T-helper 2 cell (primary cell): ENCODE measurements at regions not wholly inside any gene's neighbourhood (a gene's known extent, or its start where the extent isn't known, plus 50 kb on each side); places are given as distances from the start of the nearest gene placed in this dataset.
A peak's percentile ranks its signal among the peaks of the same experiment; 100 is the strongest.
"Not testable (repeated sequence)": the region's sequence is repeated elsewhere in the genome, so short reads cannot be mapped to it uniquely, and the experiment has no call there.

ENCODE experiments used
- DNase-seq, 5 experiments: peaks; one replicate each; pipeline versions ENCODE4 v3.0.0 to v3.0.0-alpha.2; 2012 to 2022

- no peak for DNase-seq
These were observed 82.9 kb upstream of the APBB1IP start for GRCh38 chr10:26355241-26355640.

- peak in 1 of 5 experiments; percentile 23 for DNase-seq
These were observed 80.9 kb upstream of the APBB1IP start for GRCh38 chr10:26357203-26357602.

DNA sequence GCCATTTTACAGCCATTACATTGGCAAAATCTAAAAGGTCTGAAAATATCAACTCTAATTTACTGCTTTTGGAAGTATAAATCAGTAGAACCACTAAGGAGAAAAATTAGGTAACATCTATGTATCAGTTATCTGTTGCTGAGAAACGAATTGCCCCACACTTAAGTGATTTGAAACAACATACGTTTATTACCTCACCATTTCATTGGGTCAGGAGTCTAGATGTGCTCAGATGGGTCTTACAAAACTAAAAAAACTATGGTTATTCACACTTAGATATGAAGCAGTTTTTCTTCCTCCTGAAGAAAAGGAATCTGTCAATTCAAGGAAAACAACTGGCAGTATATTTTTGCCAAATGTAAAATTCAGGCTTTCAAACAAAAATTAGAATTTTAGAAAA, 80.1 kb upstream of the APBB1IP start:
- DNase-seq: no peak

DNA sequence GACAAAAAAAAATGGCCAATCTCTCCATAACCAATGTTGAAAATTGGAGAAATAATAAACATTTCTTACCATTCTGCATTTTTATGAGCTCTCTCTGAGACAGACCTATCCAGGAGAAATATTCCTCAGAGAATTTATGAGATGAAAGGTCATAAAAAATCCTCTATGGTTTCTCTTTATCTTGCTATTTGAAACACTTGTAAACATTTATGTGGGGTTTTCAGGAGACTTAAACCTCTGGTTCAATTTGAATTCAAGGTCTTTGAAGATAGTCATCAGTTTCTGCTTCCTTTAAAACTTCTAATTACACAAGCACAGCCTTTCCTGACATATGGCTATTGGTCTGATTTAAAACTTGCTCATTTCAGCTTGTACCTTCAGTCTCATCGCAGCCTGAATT, 78.5 kb upstream of the APBB1IP start:
- DNase-seq: no peak

DNA sequence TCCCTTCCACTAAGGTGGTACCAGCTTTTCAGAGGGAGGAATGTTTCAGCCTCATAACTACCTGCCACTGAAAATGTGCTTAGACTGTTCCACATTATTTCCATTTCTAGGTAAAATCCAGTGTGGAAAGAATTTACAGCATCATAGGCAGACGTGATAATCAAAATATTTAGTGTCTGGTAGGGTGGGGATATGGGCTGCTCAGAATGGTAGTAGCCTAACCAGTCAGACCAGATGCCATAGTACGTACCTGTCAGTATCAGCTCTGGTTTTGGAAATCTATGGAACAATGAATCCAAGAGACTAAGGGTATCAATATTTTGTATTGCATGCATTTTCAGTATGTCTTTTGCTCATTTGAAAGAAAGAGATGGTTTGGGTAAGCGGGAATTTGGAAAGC, 76.8 kb upstream of the APBB1IP start:
- no peak for DNase-seq

- no peak for DNase-seq
These were observed 76.2 kb upstream of the APBB1IP start for GRCh38 chr10:26361971-26362370.

DNA sequence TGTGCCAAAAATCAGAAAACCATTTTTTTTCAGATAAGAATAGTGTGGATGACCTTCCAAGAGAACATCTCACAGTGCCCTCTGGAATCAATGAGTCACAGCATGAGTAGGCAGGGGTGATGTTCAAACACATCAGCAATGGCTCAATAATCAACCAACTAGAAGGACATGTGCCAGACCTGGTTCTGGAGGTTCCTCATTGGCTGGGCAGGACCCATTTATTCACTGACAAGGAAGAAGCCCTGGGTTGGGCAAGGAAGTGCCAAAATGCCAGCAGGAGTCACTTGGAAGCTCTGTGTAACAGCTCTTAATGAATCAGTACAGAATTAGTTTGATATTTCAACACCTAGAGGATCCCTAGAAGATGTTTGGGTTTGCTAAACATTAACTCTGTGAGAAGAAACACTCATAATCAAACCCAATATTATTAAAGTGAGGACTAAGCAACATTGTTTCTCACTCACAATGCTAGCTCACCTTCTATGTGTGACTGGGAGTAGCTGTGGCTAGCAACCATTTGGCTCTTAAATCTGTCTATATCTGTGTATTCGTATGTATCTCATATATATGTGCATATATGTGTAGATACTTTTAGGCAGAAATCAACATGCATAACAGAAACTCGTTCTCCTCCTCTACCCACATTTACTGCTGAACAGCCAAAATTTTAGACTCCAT, 72.3 kb upstream of the APBB1IP start:
- no peak for DNase-seq

- DNase-seq: not testable (repeated sequence)
These were observed 71.1 kb upstream of the APBB1IP start for GRCh38 chr10:26367035-26367434.

- DNase-seq: peak in 1 of 5 experiments; percentile 42
These were observed 70.4 kb upstream of the APBB1IP start for GRCh38 chr10:26367771-26368170.

GRCh38 chr10:26368463-26368862, 69.7 kb upstream of the APBB1IP start:
- no peak for DNase-seq

DNA sequence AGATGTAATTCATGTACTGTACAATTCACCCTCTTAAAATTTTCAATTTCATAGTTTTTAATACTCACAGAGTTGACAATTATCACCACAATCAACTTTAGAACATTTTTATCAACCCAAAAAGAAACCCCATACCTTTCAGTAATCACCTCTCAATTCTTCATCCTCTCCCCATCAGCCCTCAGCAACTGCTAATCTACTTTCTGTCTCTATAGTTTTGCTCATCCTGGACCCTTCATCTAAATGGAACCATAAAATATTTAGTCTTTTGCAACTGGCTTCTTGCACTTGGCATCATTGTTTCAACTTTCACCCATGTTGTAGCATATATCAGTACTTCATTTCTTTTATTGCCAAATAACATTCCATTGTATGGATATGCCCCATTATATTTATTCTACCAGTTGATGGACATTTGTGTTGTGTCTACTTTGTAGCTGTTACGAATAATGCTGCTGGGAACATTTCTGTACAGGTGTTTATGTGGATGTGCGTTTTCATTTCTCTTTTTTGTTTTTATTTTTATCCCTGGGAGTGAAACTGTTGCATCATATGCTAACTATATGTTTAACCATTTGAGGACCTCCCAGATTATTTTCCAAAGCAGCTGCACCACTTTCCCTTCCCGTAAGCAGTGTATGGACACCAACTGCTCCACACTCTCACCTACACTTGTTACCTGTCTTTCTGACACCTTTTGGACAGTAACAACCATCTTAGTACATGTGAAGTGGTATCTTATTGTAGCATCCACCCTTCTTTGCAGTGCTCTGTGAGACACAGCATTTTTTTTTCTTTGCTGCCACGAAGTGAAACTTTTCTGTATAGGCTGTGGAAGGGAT, 65.4 kb upstream of the APBB1IP start:
- no peak for DNase-seq

- DNase-seq: no peak
These were observed 63.7 kb upstream of the APBB1IP start for GRCh38 chr10:26374426-26374825.

DNA sequence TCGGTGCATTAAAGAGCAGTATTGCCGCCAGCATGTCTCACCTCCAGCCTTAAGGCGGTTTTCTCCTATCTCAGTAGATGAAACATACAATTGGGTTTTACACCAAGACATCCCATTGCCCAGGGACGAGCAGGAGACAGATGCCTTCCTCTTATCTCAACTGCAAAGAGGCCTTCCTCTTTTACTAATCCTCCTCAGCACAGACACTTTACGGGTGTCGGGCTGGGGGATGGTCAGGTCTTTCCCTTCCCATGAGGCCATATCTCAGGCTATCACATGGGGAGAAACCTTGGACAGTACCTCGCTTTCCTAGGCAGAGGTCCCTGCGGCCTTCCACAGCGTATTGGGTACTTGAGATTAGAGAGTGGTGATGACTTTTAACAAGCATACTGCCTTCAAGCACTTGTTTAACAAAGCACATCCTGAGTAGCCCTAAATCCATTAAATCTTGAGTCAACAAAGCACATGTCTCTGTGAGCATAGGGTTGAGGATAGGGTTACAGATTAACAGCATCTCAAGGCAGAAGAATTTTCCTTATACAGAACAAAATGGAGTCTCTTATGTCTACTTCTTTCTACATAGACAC, 60.8 kb upstream of the APBB1IP start:
- not testable (repeated sequence) for DNase-seq

DNA sequence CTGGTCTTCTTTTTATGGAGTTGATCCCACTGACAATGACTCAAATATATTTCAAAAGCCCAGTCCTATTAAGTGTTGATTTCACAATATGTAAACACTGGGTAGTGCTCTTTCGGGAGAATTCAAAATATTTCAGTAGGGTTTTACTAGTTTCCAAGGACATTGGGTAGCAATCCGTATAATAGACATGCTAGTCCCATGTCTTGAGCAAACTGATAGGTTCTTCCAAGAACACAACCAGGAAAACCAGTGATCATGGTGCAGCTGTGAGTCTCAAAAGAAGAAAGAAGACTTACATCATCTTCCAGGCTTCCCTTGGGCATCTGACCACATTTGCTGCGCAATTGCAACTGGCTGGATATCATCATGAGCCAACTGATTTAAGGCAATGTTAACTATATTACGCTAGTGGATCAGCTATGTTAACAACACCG, 59.3 kb upstream of the APBB1IP start:
- no peak for DNase-seq

GRCh38 chr10:26380815-26381214, 57.3 kb upstream of the APBB1IP start:
- DNase-seq: no peak

GRCh38 chr10:26381986-26382385, 56.2 kb upstream of the APBB1IP start:
- no peak for DNase-seq

DNA sequence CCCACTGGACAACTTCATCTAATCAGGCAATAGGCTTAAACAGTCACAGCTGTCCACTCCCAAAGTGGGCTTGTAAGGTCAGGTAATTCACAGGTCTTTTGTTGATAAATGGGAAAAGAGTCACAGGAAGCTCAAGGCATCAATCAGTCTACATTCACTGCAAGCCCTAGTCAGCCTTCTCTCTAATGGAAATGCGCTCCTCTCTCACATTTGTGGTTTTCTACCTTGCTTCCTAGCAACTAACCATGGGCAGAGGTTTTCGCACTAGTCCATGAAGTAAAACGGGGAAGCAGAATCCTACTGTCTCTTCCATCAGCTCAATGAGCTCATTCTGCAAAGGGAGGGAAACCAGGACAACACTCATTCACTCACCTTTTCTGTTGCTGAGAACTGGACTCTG, 53.5 kb upstream of the APBB1IP start:
- no peak for DNase-seq

DNA sequence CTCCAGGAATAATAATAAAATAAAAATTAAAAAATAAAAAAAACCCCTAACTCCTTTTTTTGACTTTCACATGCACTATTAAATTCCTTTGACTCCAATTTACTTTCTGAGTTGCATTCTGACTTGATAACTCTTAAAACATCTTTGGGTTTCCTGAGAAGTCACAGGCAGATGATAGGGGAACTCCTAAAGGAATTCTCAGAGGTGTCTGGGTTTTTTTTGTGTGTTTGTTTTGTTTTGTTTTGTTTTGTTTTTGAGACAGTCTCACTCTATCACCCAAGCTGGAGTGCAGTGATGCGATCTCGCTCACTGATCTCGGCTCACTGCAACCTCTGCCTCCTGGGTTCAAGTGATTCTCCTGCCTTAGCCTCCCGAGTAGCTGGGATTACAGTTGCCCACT, 52.7 kb upstream of the APBB1IP start:
- DNase-seq: no peak

- DNase-seq: peak in 1 of 5 experiments; percentile 9
These were observed 51.4 kb upstream of the APBB1IP start for GRCh38 chr10:26386781-26387180.
